NB4 (cell line): ENCODE measurements at regions not wholly inside any gene's neighbourhood (a gene's known extent, or its start where the extent isn't known, plus 50 kb on each side); places are given as distances from the start of the nearest gene placed in this dataset.

Source experiments
- CTCF ChIP-seq: IDR thresholded peaks from one replicate; pipeline ENCODE4 v1.5.1; 2012; ENCODE audit warnings: low read depth, low read length
- POLR2A ChIP-seq: IDR thresholded peaks from 2 replicates; pipeline ENCODE4 v1.6.1; 2011; ENCODE audit warnings: mild to moderate bottlenecking; ENCODE audit not compliant: insufficient read length; ENCODE audit errors: extremely low read depth

GRCh38 chr7:142681314-142682092 is 67.8 kb upstream of the PRSS1 start:
- TF ChIP-seq CTCF (no peak), POLR2A (no peak)
